Activated CD4-positive, alpha-beta T cell treated with anti-CD3 and anti-CD28 coated beads for 48 hours (primary cell): ENCODE measurements at regions not wholly inside any gene's neighbourhood (a gene's known extent, or its start where the extent isn't known, plus 50 kb on each side); places are given as distances from the start of the nearest gene placed in this dataset.

ENCODE experiments used
- DNase-seq: peaks from one replicate; pipeline ENCODE4 v3.0.0-alpha.2; 2020

DNA sequence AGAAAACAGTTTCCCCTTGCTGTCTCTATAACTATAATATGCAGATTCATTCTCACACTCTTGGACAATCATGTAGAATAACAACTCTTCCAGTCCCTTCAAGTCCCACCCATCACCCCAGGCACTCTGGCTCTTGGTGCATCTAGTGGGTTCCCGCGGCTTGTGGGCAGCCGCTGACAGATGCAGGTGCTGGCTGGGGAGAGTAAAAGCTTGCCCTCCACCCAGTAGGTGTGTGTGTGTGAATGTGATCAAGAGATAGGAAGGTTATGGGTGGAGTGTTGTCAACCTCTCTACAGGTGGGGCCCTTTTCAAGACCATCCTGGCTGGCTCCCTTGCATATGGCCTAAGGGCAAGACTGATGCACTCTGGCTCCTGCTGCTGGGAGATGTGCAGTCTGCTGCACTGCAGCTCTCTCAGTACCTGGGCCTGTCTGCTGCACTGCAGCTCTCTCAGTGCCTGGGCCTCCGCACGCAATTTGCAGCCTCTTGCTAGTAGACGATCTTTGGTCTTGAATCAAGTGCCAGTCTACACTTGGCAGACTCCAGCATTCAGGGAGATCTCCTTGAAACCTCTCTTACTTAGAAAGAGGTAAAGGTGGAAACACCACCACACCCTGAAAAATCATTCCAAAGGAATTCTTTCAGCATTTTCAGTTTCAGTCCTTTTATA is 189.7 kb upstream of the GDNF start:
- DNase-seq, result no peak

- no peak for DNase-seq
Measured at GRCh38 chr5:38023799-38024198, 184.0 kb upstream of the GDNF start.

- no peak for DNase-seq
Measured at GRCh38 chr5:38023371-38023770, 183.5 kb upstream of the GDNF start.

DNA sequence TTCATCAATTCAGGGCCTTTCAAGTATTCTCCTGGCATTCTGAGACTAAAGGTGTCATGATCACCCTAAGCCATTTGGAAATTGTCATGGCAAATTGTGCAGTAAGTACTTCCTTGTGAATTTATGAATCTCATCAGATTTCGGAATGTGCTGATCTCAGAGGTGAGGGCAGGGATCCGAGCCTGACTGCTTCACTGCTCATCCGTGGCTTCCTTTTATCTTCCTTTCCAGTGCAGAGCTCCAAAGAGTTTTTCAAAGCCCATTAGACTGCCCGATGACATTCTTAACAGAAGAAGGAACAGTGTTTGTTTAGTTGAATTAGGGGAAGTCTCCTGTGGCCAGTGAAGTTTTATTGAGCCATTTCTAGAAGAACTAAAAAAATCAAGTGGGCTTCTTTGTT is 182.8 kb upstream of the GDNF start:
- no peak for DNase-seq

GRCh38 chr5:38018016-38018415 is 178.2 kb upstream of the GDNF start:
- no peak for DNase-seq

DNA sequence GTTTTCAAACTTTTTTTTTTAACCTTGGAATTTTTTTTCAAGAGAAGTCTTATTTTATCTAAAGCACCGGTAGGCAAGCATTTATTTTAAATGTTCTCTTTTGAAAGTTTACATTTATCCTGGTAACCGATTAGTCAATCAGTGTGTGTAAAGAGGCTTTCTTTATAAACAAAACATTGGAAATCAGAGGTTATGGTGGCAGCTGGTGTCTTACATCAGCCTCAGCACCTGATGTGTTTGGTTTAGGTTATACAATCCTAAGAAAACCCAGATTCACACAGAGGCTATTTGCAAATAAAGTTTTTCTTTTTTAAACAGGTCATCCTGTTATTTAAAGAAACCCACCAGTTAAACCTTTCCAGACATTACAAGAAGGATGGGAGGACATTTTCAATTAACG is 173.3 kb upstream of the GDNF start:
- DNase-seq, result no peak

DNA sequence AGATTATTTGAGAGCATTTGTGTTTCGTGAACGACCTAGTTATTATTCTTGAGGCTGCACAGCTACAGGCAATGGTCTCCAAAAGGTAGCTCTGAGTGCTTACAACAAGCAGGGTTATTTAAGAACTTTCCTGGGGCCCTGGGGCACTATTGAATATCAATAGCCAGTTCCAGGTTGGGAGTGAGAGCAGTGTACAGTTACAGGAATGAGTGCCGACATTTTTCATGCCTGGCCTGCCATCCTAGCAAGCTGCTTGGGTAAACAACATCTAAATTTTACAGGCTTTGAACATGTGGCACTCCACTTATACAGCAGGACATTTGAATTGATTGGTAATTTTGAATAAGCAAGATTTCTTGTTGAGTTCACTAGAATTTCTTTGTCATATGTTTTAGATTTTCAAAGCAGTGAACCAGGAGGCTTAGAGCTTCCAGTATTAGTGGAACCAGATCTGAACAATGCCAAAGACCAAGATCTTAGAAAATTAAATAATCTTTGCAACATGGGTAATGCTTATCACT is 171.9 kb upstream of the GDNF start:
- no peak for DNase-seq

DNA sequence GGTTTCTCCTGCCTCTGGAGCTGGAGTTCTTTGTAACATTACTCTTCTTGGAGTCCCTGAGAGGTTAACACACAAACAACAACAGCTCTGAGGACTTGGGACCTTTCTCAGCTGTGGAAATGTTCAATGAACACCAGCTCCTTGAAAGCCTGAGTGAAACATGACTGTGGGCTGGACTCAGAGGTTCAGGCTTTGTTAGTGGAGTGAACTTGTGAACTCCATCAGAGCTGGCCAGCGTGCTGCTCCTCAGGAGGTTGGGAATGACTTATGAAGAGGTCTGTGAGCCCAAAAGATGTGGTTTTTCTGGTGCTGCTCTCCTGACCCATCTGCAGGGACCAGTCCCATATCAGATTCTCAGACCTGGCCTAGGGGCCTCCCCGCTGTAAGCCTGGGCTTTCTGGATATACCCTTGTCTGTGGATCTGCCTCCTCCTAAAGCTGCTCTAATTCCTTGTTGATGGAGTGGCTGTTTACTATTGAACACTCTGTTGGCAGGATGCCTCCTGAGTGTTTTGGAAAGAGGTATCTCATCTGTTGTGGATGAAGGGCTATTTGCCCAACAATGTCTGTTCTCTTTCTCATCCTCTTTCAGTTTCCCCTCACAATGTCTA is 170.0 kb upstream of the GDNF start:
- DNase-seq, result no peak

DNA sequence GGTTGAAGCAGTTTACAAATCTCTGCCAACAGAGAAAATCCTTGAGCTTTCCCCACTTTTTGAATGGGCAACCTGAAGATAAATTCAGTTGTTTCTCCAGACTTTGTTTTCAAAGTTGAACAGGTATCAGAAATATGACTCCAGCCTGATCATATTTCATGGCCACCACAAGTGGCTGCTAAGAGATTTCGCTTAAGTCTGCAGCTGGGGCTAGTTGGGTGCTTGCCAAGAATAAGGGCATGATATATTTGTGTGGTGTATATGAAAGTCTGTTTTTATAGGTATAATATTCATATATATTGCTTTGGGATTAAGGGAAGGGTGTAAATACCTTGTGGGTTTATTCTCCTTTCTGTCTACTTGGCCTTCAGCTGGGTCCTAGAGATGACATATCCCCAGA is 168.4 kb upstream of the GDNF start:
- no peak for DNase-seq

DNA sequence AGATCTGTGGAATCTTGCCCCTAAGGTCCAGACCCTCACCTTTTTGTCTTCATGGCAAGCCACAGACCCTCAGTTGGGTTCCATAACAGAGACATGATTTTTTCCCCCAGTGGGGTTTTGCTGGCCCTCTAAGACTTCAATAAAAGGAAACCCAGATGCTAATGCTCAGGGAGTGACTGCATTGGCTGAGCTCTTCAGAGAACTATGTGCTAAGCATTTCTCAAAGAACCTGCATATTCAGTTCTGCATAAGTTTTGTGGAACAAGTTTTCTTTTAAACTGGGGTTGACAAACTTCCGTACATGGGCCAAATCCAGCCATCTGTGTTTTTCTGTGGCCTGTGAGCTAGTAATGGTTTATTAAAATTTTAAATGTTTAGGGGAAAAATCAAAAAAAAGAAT is 159.8 kb upstream of the GDNF start:
- DNase-seq, result no peak

DNA sequence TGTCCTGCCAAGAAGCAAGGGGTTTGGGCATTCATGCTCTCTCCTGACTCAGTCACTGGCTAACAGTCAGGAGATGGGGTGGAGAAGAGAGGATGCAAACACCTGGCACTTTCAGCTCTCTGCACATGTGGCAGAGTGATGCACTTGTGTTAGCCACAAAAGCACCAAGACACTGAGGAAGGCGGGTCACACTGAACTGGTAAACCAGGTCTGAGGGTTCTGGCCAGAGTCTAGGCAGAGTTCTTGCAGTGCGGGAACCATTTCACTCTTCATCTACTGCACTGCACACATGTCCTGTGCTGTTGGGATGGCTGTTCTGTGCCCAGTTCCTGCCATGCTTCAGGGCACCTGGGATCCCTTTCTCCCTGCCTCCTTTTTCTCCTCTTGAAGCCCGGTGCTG is 157.1 kb upstream of the GDNF start:
- DNase-seq, result no peak

- DNase-seq, result no peak
Measured at GRCh38 chr5:37994729-37995128, 154.9 kb upstream of the GDNF start.

- DNase-seq, result no peak
Measured at GRCh38 chr5:37991301-37992299, 151.8 kb upstream of the GDNF start.

- DNase-seq, result no peak
Measured at GRCh38 chr5:37989884-37990283, 150.0 kb upstream of the GDNF start.

- no peak for DNase-seq
Measured at GRCh38 chr5:37988454-37989046, 148.7 kb upstream of the GDNF start.

DNA sequence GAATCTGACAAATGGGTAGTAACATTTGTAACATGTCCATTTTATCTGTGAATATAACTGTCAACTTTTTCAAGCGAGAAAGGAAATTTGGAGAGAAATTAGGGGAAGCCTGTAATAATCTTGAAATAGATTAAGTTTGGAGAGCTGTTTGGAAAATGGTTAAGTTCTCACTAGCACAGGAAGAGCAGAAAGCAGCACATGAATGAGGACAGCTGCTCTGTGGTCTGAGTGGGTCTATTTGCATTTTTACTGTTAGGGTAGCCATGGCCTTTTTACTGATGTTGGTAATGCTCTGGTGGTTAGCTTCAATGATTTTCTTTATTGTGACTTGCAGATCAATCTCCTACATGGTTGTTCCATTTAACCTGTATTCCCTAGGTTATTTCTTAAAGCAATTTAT is 144.5 kb upstream of the GDNF start:
- DNase-seq, result no peak

DNA sequence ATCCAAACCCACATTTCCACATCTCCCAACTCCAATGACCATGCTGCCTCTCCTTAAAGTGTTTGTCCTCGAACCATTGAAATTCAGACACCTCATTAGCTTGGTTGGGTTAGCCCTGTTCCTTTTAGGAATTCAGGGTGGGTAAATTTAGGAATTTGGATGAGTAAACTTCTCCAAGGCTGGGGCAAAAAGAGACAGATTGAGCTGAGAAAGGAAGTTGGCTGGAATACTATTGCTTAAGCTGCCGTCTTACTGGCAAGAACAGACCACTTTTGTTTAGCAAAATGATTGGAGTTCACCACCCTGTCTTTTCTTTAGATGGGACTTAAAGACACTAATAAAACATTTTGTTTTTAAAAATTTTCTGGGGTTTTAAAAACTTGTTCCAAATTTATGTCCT is 143.6 kb upstream of the GDNF start:
- DNase-seq, result no peak

- no peak for DNase-seq
Measured at GRCh38 chr5:37979559-37979958, 139.7 kb upstream of the GDNF start.

DNA sequence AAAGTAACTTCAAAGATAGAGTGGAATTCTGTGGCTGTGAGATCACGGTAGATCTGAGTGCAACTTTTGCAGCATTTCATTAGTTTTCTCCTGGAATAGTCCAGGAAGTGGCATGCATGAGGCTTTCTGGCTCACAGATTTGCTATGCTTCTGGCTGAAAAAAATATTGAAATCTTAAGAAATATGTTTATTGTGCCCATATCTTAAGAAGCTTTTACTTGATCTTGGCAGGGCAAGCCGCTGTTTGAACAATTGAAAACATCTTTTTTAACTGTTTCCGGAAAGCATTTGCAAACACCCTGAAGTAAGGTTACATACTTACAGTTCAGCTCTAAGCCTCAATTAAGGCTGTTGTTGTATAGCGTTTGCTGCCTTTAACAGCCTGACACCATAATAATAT is 135.7 kb upstream of the GDNF start:
- DNase-seq, result no peak

DNA sequence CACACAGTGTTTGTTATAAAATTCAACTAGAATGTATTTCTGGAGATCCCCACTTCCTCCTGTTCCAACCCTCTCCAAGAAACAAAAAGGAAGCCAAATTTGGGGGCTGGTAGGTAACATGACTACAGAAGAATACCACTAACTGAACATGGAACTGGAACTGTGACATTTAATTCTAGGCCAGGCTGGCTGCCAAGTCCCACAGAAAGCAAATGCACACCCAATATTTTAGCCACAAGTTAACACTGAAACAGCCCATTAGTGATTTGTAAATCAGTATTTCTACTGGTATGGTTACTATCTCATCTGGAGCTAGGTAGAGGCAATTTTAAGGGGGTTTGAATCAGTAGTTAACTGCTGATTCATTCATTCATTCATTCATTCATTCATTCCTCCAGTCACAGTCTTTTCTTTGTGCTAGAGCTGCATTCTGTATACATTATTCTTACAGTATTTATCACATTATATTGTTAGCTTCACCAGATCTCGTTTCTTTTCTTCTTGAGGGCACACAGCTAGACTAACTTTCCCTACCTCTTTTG is 131.7 kb upstream of the GDNF start:
- DNase-seq, result no peak

DNA sequence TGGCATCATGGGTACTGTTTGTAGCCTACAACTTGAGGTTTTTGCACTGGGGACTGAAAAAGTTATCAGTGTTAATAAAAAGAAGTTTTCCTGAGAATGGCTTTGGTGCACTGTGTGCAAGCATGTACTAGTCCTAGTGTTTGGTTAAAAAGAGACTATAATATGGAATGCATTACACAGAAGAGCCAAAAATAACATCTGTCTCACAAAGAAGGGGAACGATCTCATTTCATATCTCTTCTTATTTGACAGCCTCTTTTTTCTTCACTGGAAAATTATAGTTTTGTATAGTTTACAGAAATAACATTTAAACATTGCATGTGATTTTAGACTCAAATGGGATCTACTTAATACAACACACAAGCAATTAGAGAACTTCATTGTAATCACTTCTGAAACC is 127.0 kb upstream of the GDNF start:
- DNase-seq, result no peak

- DNase-seq, result no peak
Measured at GRCh38 chr5:37966291-37966690, 126.5 kb upstream of the GDNF start.

DNA sequence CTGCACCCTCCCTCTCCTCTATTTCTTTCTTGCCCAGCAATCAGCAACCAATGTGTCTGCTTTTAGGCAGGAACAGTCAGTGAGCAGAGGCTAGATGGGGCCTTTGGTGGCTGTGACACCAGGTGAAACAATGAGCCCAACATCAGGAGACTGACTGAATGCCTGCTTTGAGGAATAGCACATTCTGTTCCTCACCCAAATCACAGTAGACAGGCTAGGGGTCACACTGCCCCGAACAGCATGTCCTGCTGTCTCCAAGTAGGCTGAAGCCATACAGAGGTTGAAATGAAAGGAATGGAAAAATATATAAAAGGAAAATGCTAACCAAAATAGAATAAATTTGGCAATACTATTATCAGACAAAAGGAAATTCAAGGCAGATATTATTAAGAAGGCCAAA is 122.5 kb upstream of the GDNF start:
- DNase-seq, result no peak
